GM18517 (cell line): ENCODE measurements at regions not wholly inside any gene's neighbourhood (a gene's known extent, or its start where the extent isn't known, plus 50 kb on each side); places are given as distances from the start of the nearest gene placed in this dataset.

Experiments
- ATAC-seq: cut with Tn5 transposase; IDR thresholded peaks from one replicate; pipeline ENCODE4 v1.9.1; 2021; ENCODE audit warnings: mild to moderate bottlenecking, moderate library complexity; ENCODE audit not compliant: unreplicated experiment

DNA sequence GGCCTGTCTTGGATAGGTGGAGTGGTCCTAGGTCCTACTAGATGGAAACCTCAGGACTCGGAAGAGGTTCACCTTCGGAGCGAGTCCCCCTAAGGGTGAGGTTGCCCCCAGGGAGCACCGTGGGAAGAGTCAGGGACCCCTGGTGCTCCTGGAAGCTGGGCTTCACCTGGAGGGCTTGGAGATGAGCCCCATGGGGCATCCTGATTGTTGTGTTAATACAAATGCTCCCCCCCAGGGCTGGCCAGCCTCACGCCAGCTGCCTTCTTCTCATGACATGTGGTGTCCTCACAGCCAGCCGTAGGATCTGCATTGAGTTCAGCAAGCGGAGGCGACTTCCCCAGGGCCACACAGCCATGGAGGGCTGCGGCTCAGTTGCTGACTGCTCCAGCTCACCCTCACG, 1487.5 kb downstream of the BRD1 start:
- ATAC-seq = no peak

DNA sequence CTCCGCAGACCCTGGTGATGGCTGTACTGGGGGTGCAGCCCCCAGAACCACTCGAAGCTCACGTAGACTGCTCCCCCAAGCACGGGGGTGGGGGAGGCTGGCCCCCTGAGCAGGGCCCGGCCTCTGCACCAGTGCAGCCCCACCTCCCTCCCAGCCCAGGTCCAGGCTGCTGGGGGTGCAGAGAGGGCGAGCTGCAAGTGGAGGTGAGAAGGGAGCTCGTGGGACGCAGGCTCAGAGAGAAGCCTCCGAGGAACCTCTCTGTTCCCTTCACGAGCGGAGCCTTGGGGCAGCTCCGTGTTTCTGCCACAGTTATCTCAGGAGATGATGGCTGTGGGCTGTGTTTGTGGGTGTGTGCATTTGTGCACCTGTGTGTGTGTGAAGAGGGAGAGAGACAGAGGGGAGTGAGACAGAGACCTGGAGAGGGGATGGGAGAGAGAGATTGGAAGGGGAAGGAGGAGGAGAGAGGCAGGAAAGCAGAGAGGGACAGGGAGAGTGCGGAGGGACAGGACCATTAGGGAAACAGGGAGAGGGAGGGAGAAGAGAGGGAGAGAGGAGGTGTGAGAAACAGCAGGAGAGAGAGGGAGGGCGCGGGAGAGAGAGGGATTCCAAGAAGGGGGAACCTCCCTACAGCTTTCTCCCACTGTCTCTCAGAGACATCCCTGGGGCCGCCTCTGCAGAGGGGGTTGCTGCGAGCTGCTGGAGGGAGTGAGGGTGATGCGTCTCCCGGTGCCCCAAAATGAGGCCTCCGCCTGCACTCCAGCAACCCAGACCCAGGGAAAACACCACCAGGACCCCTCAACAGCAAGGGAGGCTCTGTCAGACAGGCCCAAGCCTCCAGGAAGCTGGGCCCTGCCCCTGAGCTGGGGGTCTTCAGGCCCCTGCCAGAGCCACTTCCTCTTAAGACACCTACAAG, 1488.6 kb downstream of the BRD1 start:
- no peak for ATAC-seq

DNA sequence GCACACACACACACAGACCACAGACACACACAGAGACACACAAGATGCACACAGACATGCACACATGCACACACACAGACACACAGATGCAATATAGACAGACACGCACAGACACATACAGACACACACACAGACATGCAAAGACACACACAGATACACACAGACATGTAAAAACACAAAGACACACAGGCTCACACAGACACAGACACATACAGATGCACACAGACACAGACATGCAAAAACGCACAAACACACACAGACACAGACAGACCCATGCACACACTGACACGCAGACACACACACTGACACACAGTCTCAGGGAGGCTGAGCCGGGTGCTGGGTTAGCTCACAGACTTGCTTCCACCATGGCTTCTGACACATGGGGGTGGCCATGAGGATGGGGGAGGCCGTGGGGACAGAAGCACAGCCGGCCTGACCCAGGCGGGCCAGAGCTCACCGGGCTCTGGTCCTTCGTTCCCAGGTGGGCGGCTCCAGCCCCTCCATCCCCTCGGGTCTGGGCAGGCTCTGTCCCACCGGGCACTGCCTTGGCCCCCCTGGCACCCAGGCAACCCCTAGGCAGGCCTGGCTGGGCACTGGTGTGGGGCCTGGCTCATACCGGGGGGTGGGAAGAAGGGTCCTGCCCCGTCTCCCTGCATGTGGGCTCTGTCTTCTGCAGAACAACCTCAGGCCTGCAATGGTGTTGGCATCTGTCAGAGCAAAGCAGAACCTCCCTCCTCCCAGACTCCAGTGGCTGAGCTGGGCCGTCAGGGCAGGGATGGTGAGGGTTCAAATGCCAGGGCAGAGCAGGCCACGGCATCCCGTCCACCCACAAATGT, 1489.5 kb downstream of the BRD1 start:
- ATAC-seq = no peak

GRCh38 chr22:48336339-48337060, 1491.2 kb downstream of the BRD1 start:
- ATAC-seq = no peak

DNA sequence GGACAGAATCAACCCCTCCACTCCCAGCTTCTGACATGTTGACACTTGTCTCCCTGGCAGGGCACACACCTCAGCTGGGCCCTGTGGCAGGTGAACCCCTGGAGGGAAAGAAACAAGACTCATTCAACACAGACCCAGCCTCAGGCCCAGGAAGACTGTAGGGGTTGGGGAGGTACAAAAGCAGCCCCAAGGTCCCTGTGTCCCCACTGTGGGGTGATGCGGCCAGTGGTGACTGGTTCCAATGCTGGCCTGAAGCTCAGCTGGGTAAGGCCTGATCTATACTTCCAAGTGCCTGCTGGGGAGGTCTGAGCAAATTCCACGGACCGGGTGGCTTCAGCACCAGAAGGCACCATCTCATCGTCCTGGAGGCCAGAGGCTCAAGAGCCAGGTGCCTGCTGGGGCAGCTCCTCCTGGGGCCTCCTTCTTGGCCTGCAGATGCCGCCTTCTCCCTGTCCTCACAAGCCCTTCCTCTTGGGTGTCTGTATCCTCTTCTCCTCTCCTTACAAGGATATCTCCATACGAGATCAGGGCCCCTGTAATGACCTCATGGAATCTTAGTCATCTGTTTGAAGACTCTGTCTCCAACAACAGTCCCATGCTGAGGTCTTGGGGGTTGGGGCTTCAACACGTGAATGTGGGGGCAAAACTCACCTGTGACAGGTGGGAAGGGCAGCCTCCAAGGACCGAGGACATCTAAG, 1492.1 kb downstream of the BRD1 start:
- ATAC-seq = no peak

- ATAC-seq = no peak
Observed at GRCh38 chr22:48334971-48335370, 1492.7 kb downstream of the BRD1 start.

DNA sequence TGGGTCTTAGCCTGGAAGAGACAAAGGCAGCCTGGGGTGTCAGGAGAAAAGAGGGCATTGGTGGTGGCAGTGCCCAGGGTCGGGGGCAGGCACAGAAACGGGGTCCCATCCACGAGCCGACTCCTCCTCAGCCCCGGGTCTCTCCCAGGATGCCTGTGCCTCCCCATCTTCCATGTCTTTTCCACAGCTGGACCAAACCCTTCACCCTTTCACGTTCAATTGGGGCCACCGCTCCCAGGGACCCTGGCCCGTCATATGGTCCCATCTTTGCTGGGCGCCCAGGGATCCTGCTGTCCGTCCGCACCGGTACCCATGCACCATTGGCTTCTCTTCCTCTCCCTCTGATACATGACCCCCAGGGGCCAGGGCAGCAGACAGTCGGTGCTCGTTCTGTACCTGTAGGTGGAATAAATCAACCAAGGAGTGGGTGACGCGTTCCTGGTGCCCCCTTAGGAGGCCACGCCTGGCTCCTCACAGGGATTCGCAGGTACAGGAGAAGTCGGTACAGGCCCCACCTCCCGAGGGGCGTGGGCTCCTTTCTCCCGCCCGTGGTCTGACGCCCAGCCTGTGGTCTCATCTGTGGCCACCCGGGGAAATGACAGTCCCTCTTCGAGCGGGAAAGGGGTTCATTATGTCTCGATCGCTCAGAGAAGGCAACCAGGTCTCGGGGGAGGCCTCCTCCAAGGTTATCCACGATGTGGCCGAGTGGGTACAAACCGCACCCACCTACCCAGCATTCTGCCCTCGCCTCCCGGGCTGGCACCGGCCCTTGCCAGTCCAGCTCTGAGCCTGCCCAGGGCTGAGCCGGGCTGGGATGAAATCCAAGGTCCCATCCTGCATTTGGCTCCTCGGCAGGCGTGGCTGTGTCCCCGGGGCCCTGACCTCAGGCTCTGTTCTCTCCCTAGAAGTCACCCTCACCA, 1493.6 kb downstream of the BRD1 start:
- ATAC-seq = no peak

GRCh38 chr22:48333323-48333763, 1494.3 kb downstream of the BRD1 start:
- ATAC-seq = no peak

GRCh38 chr22:48332438-48333322, 1495.0 kb downstream of the BRD1 start:
- ATAC-seq = no peak

- no peak for ATAC-seq
Observed at GRCh38 chr22:48331691-48332220, 1495.9 kb downstream of the BRD1 start.

DNA sequence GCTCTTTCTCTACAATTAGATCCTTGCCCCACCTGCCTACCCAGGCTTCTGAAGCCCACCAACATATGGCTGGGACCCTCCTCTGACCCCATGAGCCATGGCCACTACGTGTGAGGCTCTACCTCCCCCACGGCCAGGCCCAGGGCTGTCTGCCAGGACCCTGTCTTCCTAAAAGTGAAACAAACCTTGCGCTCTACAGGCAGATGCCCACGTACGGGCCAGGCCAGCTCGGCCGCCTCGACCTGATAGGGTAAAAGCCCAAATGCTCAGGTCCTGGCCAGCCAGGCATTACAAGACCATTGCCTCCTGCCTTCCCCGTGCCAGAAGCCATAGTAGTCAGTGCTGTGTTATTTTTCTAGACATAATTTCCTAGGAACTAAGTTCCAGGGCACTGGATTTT, 1496.4 kb downstream of the BRD1 start:
- ATAC-seq = no peak

DNA sequence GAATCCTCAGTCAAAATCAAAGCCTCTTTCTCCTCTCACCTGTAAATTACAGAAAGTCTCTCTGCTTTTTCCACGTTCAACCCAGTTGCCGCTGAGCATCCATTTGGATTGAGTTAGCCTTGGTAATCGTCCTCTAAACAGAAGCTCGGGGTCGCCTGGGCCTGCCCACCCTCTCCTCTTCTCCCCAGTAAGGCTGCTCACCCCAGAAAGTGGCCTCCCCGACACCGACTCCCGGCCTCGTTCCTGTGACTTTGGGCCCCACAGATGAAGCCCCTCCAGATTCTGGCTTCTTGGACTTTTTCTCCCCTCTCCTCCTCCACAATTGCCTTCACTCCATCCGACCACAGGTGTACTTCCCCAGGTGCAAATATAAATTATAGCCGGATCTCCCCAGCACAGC, 1500.0 kb downstream of the BRD1 start:
- no peak for ATAC-seq

- no peak for ATAC-seq
Observed at GRCh38 chr22:48323746-48324145, 1503.9 kb downstream of the BRD1 start.

DNA sequence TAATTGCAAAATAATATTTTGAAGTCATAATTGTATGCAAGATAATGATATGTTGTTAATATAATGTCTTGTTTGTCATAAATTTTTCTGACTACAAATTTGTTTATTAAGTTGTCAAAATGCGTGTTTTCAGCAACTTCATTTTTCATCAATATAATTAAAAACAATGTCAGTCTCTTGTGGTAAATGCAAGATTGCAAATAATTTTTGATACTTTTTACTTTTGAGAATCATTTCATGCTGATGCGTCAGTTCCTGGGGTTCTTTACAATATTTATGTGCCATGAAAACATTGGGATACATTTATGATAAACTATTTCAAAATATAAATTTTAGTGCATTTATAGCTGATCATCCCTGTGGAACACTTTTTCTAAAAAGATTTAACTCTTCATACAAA, 1504.8 kb downstream of the BRD1 start:
- ATAC-seq = no peak

DNA sequence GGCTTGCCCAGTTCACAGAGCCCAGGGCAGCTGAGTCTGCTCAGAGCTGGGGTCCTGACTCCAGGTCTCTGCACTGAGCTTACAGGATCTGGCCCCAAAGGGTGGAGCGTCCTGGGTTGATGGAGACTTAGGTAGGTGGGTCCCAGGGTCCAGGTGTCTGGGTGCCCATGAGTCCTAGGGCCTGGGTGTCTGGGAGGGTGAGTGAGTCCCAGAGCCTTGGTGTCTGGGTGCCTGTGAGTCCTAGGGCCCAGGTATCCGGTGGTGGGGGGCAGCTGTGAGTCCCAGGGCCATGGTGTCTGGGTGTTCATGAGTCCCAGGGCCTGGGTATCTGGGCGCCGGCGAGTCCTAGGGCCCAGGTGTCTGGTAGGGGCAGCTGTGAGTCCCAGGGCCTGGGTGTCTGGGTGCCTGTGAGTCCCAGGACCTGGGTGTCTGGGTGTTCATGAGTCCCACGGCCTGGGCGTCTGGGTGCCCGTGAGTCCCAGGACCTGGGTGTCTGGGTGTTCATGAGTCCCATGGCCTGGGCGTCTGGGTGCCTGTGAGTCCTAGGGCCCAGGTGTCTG, 1505.6 kb downstream of the BRD1 start:
- ATAC-seq = no peak

DNA sequence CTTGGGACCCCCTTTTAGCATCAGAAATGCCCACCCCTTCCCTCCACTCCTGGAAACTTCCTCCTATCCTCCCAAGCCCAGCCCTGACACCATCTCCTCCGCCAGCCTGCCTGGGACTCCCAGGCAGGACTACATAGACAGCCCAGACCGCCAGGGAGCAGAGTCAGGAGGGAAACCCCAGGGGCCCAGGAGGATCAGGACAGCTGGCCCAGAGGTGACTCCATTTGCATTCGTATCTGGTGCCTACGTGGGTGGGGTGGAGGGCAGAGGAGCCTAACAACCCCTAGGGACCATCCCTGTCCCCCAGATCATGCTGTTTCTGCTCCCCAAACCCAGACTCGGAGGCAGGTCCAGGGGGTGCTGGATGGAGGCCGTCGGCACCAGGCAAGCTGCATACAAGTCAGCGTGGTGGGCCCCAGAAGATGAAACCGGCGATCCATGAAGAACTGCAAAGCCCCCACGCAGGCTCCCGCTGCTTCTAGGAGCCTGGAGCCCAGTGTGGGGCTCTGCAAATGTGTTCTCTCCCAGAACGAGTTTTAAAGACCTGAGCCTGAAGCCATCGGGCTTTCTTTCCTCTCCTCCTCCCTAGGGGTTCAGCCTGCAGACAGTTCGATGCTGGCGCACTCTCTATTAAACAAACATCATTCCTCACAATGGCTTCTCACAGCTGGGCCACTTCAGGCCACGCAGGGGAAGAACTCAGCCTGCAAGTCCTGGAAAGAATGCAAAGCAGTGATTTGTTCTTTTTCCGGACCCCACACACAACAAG, 1506.8 kb downstream of the BRD1 start:
- no peak for ATAC-seq

GRCh38 chr22:48320048-48320682, 1507.5 kb downstream of the BRD1 start:
- no peak for ATAC-seq
